HCT116 (cell line): ENCODE measurements at regions not wholly inside any gene's neighbourhood (a gene's known extent, or its start where the extent isn't known, plus 50 kb on each side); places are given as distances from the start of the nearest gene placed in this dataset.

Experiments used
- TF ChIP-seq, protein P1 (sequence below), 3 experiments: fragments of 200-600 bp in 1 of 3; sonication (generic) in 1 of 3; IDR thresholded peaks in 2 of 3; conservative IDR thresholded peaks in 1 of 3; 2 replicates each; pipeline ENCODE4 v1.5.1; 2012 to 2017; ENCODE audit warnings: low read depth in 2 of 3, low read length in 2 of 3, antibody characterized with exemption in 1 of 3, borderline replicate concordance in 1 of 3, control low read depth in 1 of 3, mild to moderate bottlenecking in 1 of 3, mixed read lengths in 1 of 3, mixed run types in 1 of 3, moderate library complexity in 1 of 3; ENCODE audit not compliant: insufficient read depth in 1 of 3
- TF ChIP-seq, protein P2 (sequence below): IDR thresholded peaks from 2 replicates; pipeline ENCODE4 v1.6.1; 2011; ENCODE audit warnings: mild to moderate bottlenecking, low read length, moderate library complexity; ENCODE audit not compliant: insufficient replicate concordance; ENCODE audit errors: extremely low read depth

DNA sequence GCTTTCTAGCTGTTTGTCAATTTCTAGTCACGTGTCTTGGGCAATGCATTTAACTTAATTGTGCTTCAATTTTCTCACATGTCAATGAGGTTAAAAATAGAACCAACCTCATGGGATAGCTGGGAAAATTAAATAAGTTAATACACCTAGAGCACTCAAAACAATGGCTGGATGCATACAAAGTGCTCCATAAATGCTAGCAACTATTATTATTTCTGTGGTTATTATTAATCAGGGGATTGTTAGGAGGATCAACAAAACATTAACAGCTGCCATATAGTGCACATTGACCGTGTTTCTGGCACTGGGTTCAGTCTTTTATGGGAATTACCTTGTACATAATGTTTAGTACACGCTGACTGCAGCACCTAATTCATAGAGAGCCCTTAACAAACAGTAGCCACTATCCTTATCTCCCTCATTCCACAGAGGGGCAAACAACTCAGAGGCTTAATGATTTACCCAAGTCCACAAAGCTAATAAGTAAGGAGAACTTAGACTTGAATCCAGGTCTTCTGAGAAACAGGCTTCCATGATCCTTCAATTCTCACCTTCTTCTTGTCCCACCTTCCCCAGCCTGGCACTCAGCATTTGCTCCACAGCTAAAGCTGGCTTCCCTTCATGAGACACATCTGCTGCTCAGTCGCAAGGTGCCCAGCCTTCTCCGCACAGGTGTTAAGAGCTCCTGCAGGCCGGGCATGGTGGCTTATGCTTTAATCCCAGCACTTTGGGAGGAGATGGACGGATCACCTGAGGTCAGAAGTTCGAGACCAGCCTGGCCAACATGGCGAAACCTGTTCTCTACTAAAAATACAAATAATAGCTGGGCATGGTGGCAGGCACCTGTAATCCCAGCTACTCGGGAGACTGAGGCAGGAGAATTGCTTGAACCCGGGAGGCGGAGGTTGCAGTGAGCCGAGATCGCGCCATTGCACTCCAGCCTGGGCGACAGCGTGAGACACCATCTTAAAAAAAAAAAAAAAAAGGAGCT, 137.4 kb upstream of the ABCA1 start:
- TF ChIP-seq, protein P1, sequence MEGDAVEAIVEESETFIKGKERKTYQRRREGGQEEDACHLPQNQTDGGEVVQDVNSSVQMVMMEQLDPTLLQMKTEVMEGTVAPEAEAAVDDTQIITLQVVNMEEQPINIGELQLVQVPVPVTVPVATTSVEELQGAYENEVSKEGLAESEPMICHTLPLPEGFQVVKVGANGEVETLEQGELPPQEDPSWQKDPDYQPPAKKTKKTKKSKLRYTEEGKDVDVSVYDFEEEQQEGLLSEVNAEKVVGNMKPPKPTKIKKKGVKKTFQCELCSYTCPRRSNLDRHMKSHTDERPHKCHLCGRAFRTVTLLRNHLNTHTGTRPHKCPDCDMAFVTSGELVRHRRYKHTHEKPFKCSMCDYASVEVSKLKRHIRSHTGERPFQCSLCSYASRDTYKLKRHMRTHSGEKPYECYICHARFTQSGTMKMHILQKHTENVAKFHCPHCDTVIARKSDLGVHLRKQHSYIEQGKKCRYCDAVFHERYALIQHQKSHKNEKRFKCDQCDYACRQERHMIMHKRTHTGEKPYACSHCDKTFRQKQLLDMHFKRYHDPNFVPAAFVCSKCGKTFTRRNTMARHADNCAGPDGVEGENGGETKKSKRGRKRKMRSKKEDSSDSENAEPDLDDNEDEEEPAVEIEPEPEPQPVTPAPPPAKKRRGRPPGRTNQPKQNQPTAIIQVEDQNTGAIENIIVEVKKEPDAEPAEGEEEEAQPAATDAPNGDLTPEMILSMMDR (IDR thresholded peaks at IDR 0.05 in 2 of 3, conservative IDR thresholded peaks at IDR 0.05 in 1 of 3; ENCODE audit: borderline replicate concordance in 1 of 3, insufficient read depth in 1 of 3, low read depth in 2 of 3, low read length in 2 of 3): no peak
- TF ChIP-seq, protein P2, sequence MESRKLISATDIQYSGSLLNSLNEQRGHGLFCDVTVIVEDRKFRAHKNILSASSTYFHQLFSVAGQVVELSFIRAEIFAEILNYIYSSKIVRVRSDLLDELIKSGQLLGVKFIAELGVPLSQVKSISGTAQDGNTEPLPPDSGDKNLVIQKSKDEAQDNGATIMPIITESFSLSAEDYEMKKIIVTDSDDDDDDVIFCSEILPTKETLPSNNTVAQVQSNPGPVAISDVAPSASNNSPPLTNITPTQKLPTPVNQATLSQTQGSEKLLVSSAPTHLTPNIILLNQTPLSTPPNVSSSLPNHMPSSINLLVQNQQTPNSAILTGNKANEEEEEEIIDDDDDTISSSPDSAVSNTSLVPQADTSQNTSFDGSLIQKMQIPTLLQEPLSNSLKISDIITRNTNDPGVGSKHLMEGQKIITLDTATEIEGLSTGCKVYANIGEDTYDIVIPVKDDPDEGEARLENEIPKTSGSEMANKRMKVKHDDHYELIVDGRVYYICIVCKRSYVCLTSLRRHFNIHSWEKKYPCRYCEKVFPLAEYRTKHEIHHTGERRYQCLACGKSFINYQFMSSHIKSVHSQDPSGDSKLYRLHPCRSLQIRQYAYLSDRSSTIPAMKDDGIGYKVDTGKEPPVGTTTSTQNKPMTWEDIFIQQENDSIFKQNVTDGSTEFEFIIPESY: no peak
